ENCODE measurements at regions not wholly inside any gene's neighbourhood (a gene's known extent, or its start where the extent isn't known, plus 50 kb on each side); places are given as distances from the start of the nearest gene placed in this dataset.

DNA sequence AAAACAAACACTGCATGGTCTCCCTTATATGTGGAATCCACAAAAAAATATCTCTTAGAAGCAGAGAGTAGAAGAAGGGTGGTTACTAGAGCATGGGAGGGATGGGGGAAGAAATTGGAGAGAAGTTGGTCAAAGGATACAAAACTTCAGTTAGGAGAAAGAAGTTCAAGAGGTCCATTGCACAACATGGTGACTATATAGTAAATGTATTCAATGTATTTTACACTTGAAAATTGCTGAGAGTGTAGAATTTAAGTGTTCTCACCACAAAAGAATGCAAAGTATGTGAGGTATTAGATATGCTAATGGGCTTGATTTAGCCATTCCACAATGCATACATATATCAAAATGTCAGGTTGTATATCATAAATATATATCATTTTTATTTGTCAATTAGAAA, 232.0 kb upstream of the CELF2 start:
- TF ChIP-seq EZH2phosphoT487 (IDR thresholded peaks at IDR 0.05; ENCODE audit: insufficient read depth, low read depth) (no peak), EZH2 (IDR thresholded peaks at IDR 0.05; ENCODE audit: insufficient read depth, poor library complexity, severe bottlenecking) (no peak)
